HCT116 (cell line): ENCODE measurements at regions not wholly inside any gene's neighbourhood (a gene's known extent, or its start where the extent isn't known, plus 50 kb on each side); places are given as distances from the start of the nearest gene placed in this dataset.

Source experiments
- ATAC-seq: fragments of 200-7000 bp; cut with Tn5 transposase; 2 replicates; pipeline ENCODE4 v1.9.1; 2020; ENCODE audit warnings: mild to moderate bottlenecking, moderate library complexity
- BruUV-seq: library from RNA; stranded (reverse); fragments of 400-500 nt; replicated peaks from 2 replicates; lab custom pipeline; 2021; lab: Mats Ljungman, UMichigan
- CTCF ChIA-PET: fragments of 300-600 bp; sonication (Branson Sonifier 250); formaldehyde crosslinking; loops from one replicate; lab custom pipeline; 2021; ENCODE audit warnings: antibody characterized with exemption; lab: Charles Lee
- POLR2A ChIA-PET: fragments of 300-600, 350-600 bp; sonication (Branson Sonifier 250); formaldehyde crosslinking; loops from one replicate; lab custom pipeline; 2021; ENCODE audit warnings: antibody characterized with exemption; lab: Charles Lee
- RAD21 ChIA-PET, 2 experiments: fragments of 300-600 bp; sonication (Branson Sonifier 250); formaldehyde crosslinking; loops; one replicate each; lab custom pipeline; 2023; ENCODE audit warnings: low total read pairs in 2 of 2; ENCODE audit not compliant: uncharacterized antibody in 2 of 2, unreplicated experiment in 2 of 2, low non-redundant PET in 1 of 2; lab: Charles Lee
- DNase-seq: peaks from one replicate; pipeline ENCODE4 v3.0.0-alpha.2; 2010; ENCODE audit warnings: low read depth, low spot score
- H2AFZ ChIP-seq: fragments of 200-600 bp; shearing (Covaris generic), sonication (generic); 2 replicates; pipeline ENCODE4 v1.6.1; 2017; ENCODE audit warnings: low read depth, mixed run types, mixed read lengths, antibody characterized with exemption, low read length; ENCODE audit not compliant: poor library complexity, severe bottlenecking
- H3K27ac ChIP-seq: 2 replicates; pipeline ENCODE4 v1.5.1; 2012; ENCODE audit warnings: low read depth, low read length
- H3K27me3 ChIP-seq: fragments of 200-600 bp; sonication (generic); 2 replicates; pipeline ENCODE4 v1.6.1; 2016; ENCODE audit warnings: mixed run types, low read length, mixed read lengths; ENCODE audit not compliant: insufficient read depth
- H3K36me3 ChIP-seq, 2 experiments: fragments of 200-500 bp in 1 of 2; fragments of 200-600 bp in 1 of 2; sonication (Bioruptor generic) in 1 of 2; sonication (generic) in 1 of 2; 2 replicates each; pipeline versions ENCODE4 v1.5.1 to v1.6.1; 2014 to 2016; ENCODE audit warnings: low read length in 2 of 2, inconsistent platforms in 1 of 2, mixed read lengths in 1 of 2, mixed run types in 1 of 2; ENCODE audit not compliant: insufficient read depth in 2 of 2, control insufficient read depth in 1 of 2
- H3K4me1 ChIP-seq, 2 experiments: fragments of 200-600 bp in 1 of 2; sonication (generic) in 1 of 2; 2 replicates each; pipeline versions ENCODE4 v1.5.1 to v1.6.1; 2012 to 2017; ENCODE audit warnings: low read length in 2 of 2, inconsistent platforms in 1 of 2, mild to moderate bottlenecking in 1 of 2, mixed read lengths in 1 of 2, mixed run types in 1 of 2, moderate library complexity in 1 of 2; ENCODE audit not compliant: insufficient read depth in 2 of 2, control insufficient read depth in 1 of 2
- H3K4me2 ChIP-seq: fragments of 200-600 bp; sonication (generic); 2 replicates; pipeline ENCODE4 v1.6.1; 2017; ENCODE audit warnings: mixed run types, low read length, mixed read lengths
- H3K4me3 ChIP-seq, 2 experiments: fragments of 200-600 bp in 1 of 2; sonication (generic) in 1 of 2; replicated peaks in 1 of 2; 2 replicates each; pipeline ENCODE4 v1.5.1; 2011 to 2016; ENCODE audit warnings: low read length in 2 of 2, control low read depth in 1 of 2, low read depth in 1 of 2, mild to moderate bottlenecking in 1 of 2, mixed read lengths in 1 of 2, mixed run types in 1 of 2
- H3K79me2 ChIP-seq: fragments of 200-600 bp; sonication (generic); 2 replicates; pipeline ENCODE4 v1.6.1; 2017; ENCODE audit warnings: mild to moderate bottlenecking, mixed run types, low read length, moderate library complexity, mixed read lengths; ENCODE audit not compliant: insufficient read depth
- H3K9ac ChIP-seq: fragments of 200-600 bp; sonication (generic); 2 replicates; pipeline ENCODE4 v1.6.1; 2016; ENCODE audit warnings: low read length, mixed read lengths
- H3K9me2 ChIP-seq: fragments of 200-600 bp; sonication (generic), shearing (Covaris generic); 2 replicates; pipeline ENCODE4 v1.6.1; 2017; ENCODE audit warnings: mixed run types, mild to moderate bottlenecking, moderate library complexity; ENCODE audit not compliant: insufficient read depth
- H3K9me3 ChIP-seq, 2 experiments: fragments of 200-500 bp in 1 of 2; fragments of 200-600 bp in 1 of 2; sonication (Bioruptor generic) in 1 of 2; sonication (generic) in 1 of 2; 2 replicates each; pipeline ENCODE4 v1.6.1; 2014 to 2017; ENCODE audit warnings: low read length in 2 of 2, mixed read lengths in 2 of 2, inconsistent platforms in 1 of 2, low read depth in 1 of 2, mild to moderate bottlenecking in 1 of 2, mixed run types in 1 of 2, moderate library complexity in 1 of 2; ENCODE audit not compliant: control insufficient read depth in 1 of 2, insufficient read depth in 1 of 2
- H4K20me1 ChIP-seq: fragments of 200-600 bp; sonication (generic), shearing (Covaris generic); 2 replicates; pipeline ENCODE4 v1.6.1; 2017; ENCODE audit warnings: mixed run types, mild to moderate bottlenecking, moderate library complexity; ENCODE audit not compliant: insufficient read depth
- CBX3 ChIP-seq: IDR thresholded peaks from 2 replicates; pipeline ENCODE4 v1.6.1; 2012; ENCODE audit warnings: low read depth
- CEBPB ChIP-seq: IDR thresholded peaks from 2 replicates; pipeline ENCODE4 v1.6.1; 2012; ENCODE audit warnings: low read depth
- EGR1 ChIP-seq: IDR thresholded peaks from 2 replicates; pipeline ENCODE4 v1.6.1; 2012; ENCODE audit warnings: low read depth
- ELF1 ChIP-seq: IDR thresholded peaks from 2 replicates; pipeline ENCODE4 v1.6.1; 2012; ENCODE audit warnings: low read depth, borderline replicate concordance
- EZH2 ChIP-seq: fragments of 200-600 bp; sonication (generic); IDR thresholded peaks from 2 replicates; pipeline ENCODE4 v1.6.1; 2017; ENCODE audit warnings: antibody characterized with exemption, mixed run types
- EZH2phosphoT487 ChIP-seq: fragments of 200-600 bp; IDR thresholded peaks from 2 replicates; pipeline ENCODE4 v1.6.1; 2018; ENCODE audit warnings: antibody characterized with exemption, borderline replicate concordance
- FOSL1 ChIP-seq: IDR thresholded peaks from 2 replicates; pipeline ENCODE4 v1.6.1; 2012; ENCODE audit warnings: low read depth
- JUND ChIP-seq: IDR thresholded peaks from 2 replicates; pipeline ENCODE4 v1.6.1; 2012
- POLR2A ChIP-seq: IDR thresholded peaks from 2 replicates; pipeline ENCODE4 v1.7.0; 2011; ENCODE audit warnings: borderline replicate concordance; ENCODE audit not compliant: insufficient read depth, insufficient read length; ENCODE audit errors: extremely low read depth
- POLR2AphosphoS5 ChIP-seq: IDR thresholded peaks from 2 replicates; pipeline ENCODE4 v1.6.1; 2011; ENCODE audit warnings: mild to moderate bottlenecking, low read depth, low read length, moderate library complexity
- RAD21 ChIP-seq: IDR thresholded peaks from 2 replicates; pipeline ENCODE4 v1.6.1; 2012; ENCODE audit warnings: low read depth, mild to moderate bottlenecking
- REST ChIP-seq: IDR thresholded peaks from 2 replicates; pipeline ENCODE4 v1.6.1; 2012; ENCODE audit warnings: low read depth
- SIN3A ChIP-seq: IDR thresholded peaks from 2 replicates; pipeline ENCODE4 v1.6.1; 2012; ENCODE audit warnings: low read depth
- SP1 ChIP-seq: IDR thresholded peaks from 2 replicates; pipeline ENCODE4 v1.6.1; 2012; ENCODE audit warnings: low read depth
- SRF ChIP-seq: IDR thresholded peaks from 2 replicates; pipeline ENCODE4 v1.6.1; 2012; ENCODE audit warnings: low read depth
- TCF7L2 ChIP-seq: IDR thresholded peaks from 2 replicates; pipeline ENCODE4 v1.7.0; 2011; ENCODE audit warnings: borderline replicate concordance, inconsistent platforms; ENCODE audit not compliant: insufficient read depth, insufficient read length; ENCODE audit errors: extremely low read depth
- ZBTB33 ChIP-seq: IDR thresholded peaks from 2 replicates; pipeline ENCODE4 v1.6.1; 2011; ENCODE audit warnings: mild to moderate bottlenecking, low read length, moderate library complexity; ENCODE audit not compliant: insufficient replicate concordance; ENCODE audit errors: extremely low read depth
- ZFX ChIP-seq: fragments of 450-650 bp; IDR thresholded peaks from 2 replicates; pipeline ENCODE4 v1.6.1; 2017
- ZNF274 ChIP-seq: fragments of 200-500 bp; sonication (Bioruptor generic); IDR thresholded peaks from 2 replicates; pipeline ENCODE4 v1.6.1; 2014; ENCODE audit warnings: mild to moderate bottlenecking, low read depth, low read length, inconsistent platforms
- intact Hi-C: fragments of 100-400 bp; cut with micrococcal nuclease; formaldehyde crosslinking; loops from 2 replicates; pipeline ENCODE4 v1.10.0; 2022
- TF ChIP-seq, protein P1 (sequence below): IDR thresholded peaks from 2 replicates; pipeline ENCODE4 v1.6.1; 2012
- TF ChIP-seq, protein P2 (sequence below): IDR thresholded peaks from 2 replicates; pipeline ENCODE4 v1.6.1; 2012

GRCh38 chr4:74675673-74676279 lies 118.5 kb downstream of the BTC start:
- peak; percentile 80 for DNase-seq
- H4K20me1 ChIP-seq: no peaks in the 10 kb centered on the region
- no peaks in the 10 kb centered on the region for H3K9me2 ChIP-seq
- H3K9ac ChIP-seq: no peak overlapping the region
- no peaks in the 10 kb centered on the region for H3K9me3 ChIP-seq
- H3K4me2 ChIP-seq: peak overlapping the region; percentile 29
- peak overlapping the region; percentile 58 for H2AFZ ChIP-seq
- POLR2A ChIA-PET: interaction anchor here (0.6 to 2.8 kb wide), 8 partner anchors 10 to 354 kb away, joined by 3 to 18 read pairs (median 3); partner anchors contain the start of gene BTC
- H3K27ac ChIP-seq: no peak overlapping the region
- H3K4me1 ChIP-seq: peaks cover 7 to 33% of the 10 kb centered on the region in 2 experiments; a peak in 3 of 4 replicates
- no peaks in the 10 kb centered on the region for H3K36me3 ChIP-seq
- RAD21 ChIA-PET: interaction anchor here (0.6 to 1.0 kb wide), 3 partner anchors 193 to 355 kb away, joined by 3 read pairs; no protein-coding TSS in a partner anchor
- no TSS peak for BruUV-seq
- ATAC-seq: peak; percentile 90
- H3K79me2 ChIP-seq: no peaks in the 10 kb centered on the region
- no peak overlapping the region for H3K4me3 ChIP-seq
- no peaks in the 10 kb centered on the region for H3K27me3 ChIP-seq
- intact Hi-C loops: loop anchor here (2.0 kb wide), 2 partner anchors 119 to 487 kb away; partner anchors contain the start of gene BTC
- CTCF ChIA-PET: interaction anchor here (0.7 to 4.3 kb wide), 22 partner anchors 9 to 815 kb away, joined by 3 to 42 read pairs (median 4); partner anchors contain the start of gene BTC
- TF ChIP-seq SIN3A: no peak
- TF ChIP-seq FOSL1: no peak; the same call in 1 of the 2 replicates
- TF ChIP-seq ZNF274: no peak
- TF ChIP-seq, protein P1, sequence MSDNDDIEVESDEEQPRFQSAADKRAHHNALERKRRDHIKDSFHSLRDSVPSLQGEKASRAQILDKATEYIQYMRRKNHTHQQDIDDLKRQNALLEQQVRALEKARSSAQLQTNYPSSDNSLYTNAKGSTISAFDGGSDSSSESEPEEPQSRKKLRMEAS: 0 out of 2 replicates have a peak, but pooled peaks have one; percentile 26
- TF ChIP-seq SP1: no peak; the same call in 1 of the 2 replicates
- no peak for TF ChIP-seq EZH2phosphoT487
- TF ChIP-seq REST: no peak
- TF ChIP-seq, protein P2, sequence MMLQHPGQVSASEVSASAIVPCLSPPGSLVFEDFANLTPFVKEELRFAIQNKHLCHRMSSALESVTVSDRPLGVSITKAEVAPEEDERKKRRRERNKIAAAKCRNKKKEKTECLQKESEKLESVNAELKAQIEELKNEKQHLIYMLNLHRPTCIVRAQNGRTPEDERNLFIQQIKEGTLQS: no peak
- no peak for TF ChIP-seq SRF
- TF ChIP-seq TCF7L2: no peak
- TF ChIP-seq ELF1: no peak
- peak; percentile 61; the same call in 1 of the 2 replicates for TF ChIP-seq CEBPB
- TF ChIP-seq POLR2AphosphoS5: peak; percentile 46; the same call in 1 of the 2 replicates
- peak; percentile 82; the same call in 1 of the 2 replicates for TF ChIP-seq CBX3
- TF ChIP-seq ZBTB33: no peak
- TF ChIP-seq EGR1: no peak
- TF ChIP-seq POLR2A: no peak
- no peak for TF ChIP-seq ZFX
- no peak for TF ChIP-seq EZH2
- peak; percentile 97 for TF ChIP-seq RAD21
- TF ChIP-seq JUND: no peak
